Psoas muscle (tissue), 7 donors: ENCODE measurements at regions not wholly inside any gene's neighbourhood (a gene's known extent, or its start where the extent isn't known, plus 50 kb on each side); places are given as distances from the start of the nearest gene placed in this dataset.

Experiments used
- ATAC-seq, 4 donors: fragments of 200-7000 bp; cut with Tn5 transposase; one replicate each; pipeline ENCODE4 v1.9.1; 2020; ENCODE audit warnings: moderate library complexity in 3 of 4, mild to moderate bottlenecking in 2 of 4
- DNase-seq, 2 donors: peaks; one replicate each; pipeline ENCODE4 v3.0.0-alpha.2; 2020
- H3K27ac ChIP-seq: fragments of 200-600 bp; one replicate; pipeline ENCODE4 v1.8.0; 2022
- H3K27me3 ChIP-seq, 3 donors: fragments of 200-600 bp in 1 of 3; one replicate each; pipeline versions ENCODE4 v1.6.1 to v1.8.0; 2013 to 2022; ENCODE audit warnings: low read length in 2 of 3, mild to moderate bottlenecking in 2 of 3, moderate library complexity in 1 of 3; ENCODE audit not compliant: insufficient read depth in 3 of 3
- H3K36me3 ChIP-seq, 2 donors: fragments of 200-600 bp in 1 of 2; one replicate each; pipeline versions ENCODE4 v1.6.1 to v1.8.0; 2013 to 2022; ENCODE audit warnings: low read depth in 1 of 2, mild to moderate bottlenecking in 1 of 2, moderate library complexity in 1 of 2; ENCODE audit not compliant: insufficient read depth in 1 of 2
- H3K4me1 ChIP-seq: fragments of 200-600 bp; one replicate; pipeline ENCODE4 v1.8.0; 2022
- H3K4me3 ChIP-seq: fragments of 200-600 bp; one replicate; pipeline ENCODE4 v1.8.0; 2022; ENCODE audit warnings: mild to moderate bottlenecking
- H3K9me3 ChIP-seq: fragments of 200-600 bp; one replicate; pipeline ENCODE4 v1.8.0; 2022
- CTCF ChIP-seq: fragments of 200-600 bp; IDR thresholded peaks from one replicate; pipeline ENCODE4 v1.8.0; 2022; ENCODE audit warnings: antibody characterized with exemption
- WGBS, 3 donors: extraction: QIAGEN DNeasy Blood & Tissue Kit; methylation state at CpG; one replicate each; pipeline versions ENCODE4 v1.1.6 to v1.1.7; 2013; 5-methylcytosine and 5-hydroxymethylcytosine counted together
- intact Hi-C, 2 donors: fragments of 100-400 bp; cut with DNase I; formaldehyde crosslinking; loops; one replicate each; pipeline versions ENCODE4 v1.11.0 to v1.14.2; 2022
- donor health status: healthy with polysubstance abuse.
- donor health status: DM: no; HTN: no; CAD: no; lungs with moderate emphysema.
- donor health status: Bipolar disorder and iron deficiency.
- donor health status: healthy.
- donor health status: DM: yes; HTN: yes; CAD: no.
- donor health status: DM: no; HTN: no; CAD: no.
- donor health status: DM: yes; HTN: yes; CAD: no.

GRCh38 chr2:16717477-16717876 lies 51.8 kb upstream of the CYRIA start:
- Histone ChIP-seq H3K36me3 (no peaks in the 10 kb centered on the region), H3K9me3 (no peaks in the 10 kb centered on the region), H3K4me1 (peaks cover 12% of the 10 kb centered on the region), H3K27ac (no peak overlapping the region), H3K4me3 (no peak overlapping the region), H3K27me3 (no peaks in the 10 kb centered on the region)
- ATAC-seq (peak in 1 of 4 donors; percentile 37), DNase-seq (no peak)
- TF ChIP-seq CTCF = no peak
- intact Hi-C loops = no loop called here
- WGBS, 3 donors = 69 to 79% (median 75%) methylated on average over 3 of the region's 3 CpGs

GRCh38 chr2:16716944-16717343 lies 51.3 kb upstream of the CYRIA start:
- no peaks in the 10 kb centered on the region for H3K36me3 ChIP-seq
- H3K27ac ChIP-seq = no peak overlapping the region
- ATAC-seq = peak in 1 of 4 donors; percentile 19
- no peak for TF ChIP-seq CTCF
- H3K4me1 ChIP-seq = peaks cover 12% of the 10 kb centered on the region
- H3K4me3 ChIP-seq = no peak overlapping the region
- 69 to 78% (median 77%) methylated on average over 4 of the region's 4 CpGs for WGBS, 3 donors
- no peaks in the 10 kb centered on the region for H3K27me3 ChIP-seq
- intact Hi-C loops = no loop called here
- DNase-seq = no peak
- H3K9me3 ChIP-seq = no peaks in the 10 kb centered on the region

- no peak for TF ChIP-seq CTCF
- ATAC-seq = peak in 1 of 4 donors; percentile 21
- H3K9me3 ChIP-seq = no peaks in the 10 kb centered on the region
- H3K27ac ChIP-seq = no peak overlapping the region
- no peak overlapping the region for H3K4me3 ChIP-seq
- intact Hi-C loops = no loop called here
- no peaks in the 10 kb centered on the region for H3K36me3 ChIP-seq
- no peak for DNase-seq
- no peaks in the 10 kb centered on the region for H3K27me3 ChIP-seq
- 57 to 64% (median 58%) methylated on average over 5 of the region's 5 CpGs for WGBS, 3 donors
- peaks cover 12% of the 10 kb centered on the region for H3K4me1 ChIP-seq
These were observed 50.4 kb upstream of the CYRIA start for GRCh38 chr2:16716024-16716423.
